ENCODE measurements at regions not wholly inside any gene's neighbourhood (a gene's known extent, or its start where the extent isn't known, plus 50 kb on each side); places are given as distances from the start of the nearest gene placed in this dataset.

DNA sequence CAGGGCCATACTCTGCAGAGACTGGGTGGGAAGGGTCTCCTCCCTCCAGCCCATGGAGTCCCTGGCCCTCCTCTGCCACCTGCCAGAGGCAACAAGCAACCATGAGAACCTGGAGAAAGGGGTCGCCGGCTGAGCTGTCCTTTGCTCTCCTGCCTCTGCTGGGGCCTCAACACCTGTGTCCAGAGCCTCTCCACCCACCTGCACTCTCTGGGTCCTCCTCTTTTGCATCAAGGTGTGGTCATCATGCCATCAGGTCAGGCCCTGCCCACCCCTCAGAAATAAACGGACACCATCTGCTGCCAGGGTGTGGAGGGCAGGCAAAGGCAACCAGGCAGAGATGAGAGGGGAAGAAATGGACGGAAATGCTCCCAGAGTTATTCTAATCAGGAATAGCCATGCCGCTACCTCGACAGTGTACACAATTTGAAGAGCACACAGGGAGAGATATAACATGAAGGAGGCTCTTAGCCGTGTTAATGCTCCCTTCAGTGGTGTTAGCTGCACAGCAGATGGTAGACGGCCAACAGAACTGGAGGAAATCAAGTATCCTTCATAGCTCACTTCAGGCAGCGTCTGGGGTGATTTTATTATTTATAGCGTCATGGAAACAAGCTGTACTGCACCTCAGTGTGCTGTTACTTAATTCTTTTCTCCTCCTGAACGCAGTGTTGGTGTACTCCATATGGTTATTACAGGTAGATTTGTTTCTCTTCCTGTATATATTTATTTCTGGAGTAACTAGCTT, 247.9 kb downstream of the TSN start:
- no peaks in the 10 kb centered on the region for H3K27me3 ChIP-seq (ENCODE audit: low read depth)
- DNase-seq (ENCODE audit: low spot score in 2 of 2), result no peak
- H3K36me3 ChIP-seq (replicated peaks), result no peaks in the 10 kb centered on the region
- in situ Hi-C loops (cut with MboI; ENCODE audit: low sequenced_read_pairs), result no loop called here
- H3K4me3 ChIP-seq, result no peak overlapping the region
- H3K4me1 ChIP-seq, result no peaks in the 10 kb centered on the region; the same call in 1 of the 2 replicates
- H3K9me3 ChIP-seq, result no peaks in the 10 kb centered on the region

DNA sequence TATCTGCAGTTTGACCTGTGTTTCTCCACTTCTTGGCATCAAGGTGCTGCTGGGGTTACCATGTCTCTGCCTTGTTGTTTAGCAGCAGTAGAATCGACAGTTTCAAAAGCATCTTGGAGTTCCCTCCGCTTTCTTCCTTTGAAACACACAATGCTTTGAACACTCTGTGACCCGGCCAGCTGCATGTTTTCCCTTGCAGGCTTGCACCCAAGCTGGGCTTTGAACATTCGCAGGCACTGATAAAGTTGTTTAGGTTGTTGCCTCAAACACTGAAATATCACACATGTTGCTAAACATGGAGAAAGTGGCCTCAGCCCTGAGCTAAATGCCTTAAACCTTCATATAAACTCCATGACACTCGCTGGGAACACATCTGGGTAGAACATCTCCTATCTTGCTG, 251.7 kb downstream of the TSN start:
- Histone ChIP-seq H3K36me3 (replicated peaks) (no peaks in the 10 kb centered on the region), H3K27me3 (ENCODE audit: low read depth) (no peaks in the 10 kb centered on the region), H3K4me3 (no peak overlapping the region), H3K4me1 (no peaks in the 10 kb centered on the region), H3K9me3 (no peaks in the 10 kb centered on the region)
- no peak for DNase-seq (ENCODE audit: low spot score in 2 of 2)
- in situ Hi-C loops (cut with MboI; ENCODE audit: low sequenced_read_pairs), result no loop called here

DNA sequence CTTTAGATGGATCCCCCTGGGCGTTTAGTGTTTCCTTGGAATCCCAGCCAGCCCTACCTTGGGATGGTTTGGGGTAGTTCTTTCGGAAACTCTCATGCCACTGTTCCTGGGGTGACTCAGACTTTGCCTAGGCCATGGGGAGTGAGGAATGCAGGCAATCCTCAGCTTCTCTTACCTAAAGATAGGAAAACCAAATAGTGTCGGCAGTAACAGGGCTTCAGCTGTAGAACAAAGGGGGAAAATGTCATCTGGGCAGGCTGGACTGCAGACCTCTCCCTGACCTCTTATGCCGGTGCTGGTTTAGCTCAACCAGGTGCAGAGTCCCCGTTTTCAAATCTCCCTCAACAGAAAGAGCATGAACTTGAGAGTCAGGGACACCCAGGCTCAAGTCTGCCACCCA, 252.1 kb downstream of the TSN start:
- Histone ChIP-seq H3K4me3 (no peak overlapping the region), H3K4me1 (no peaks in the 10 kb centered on the region), H3K27me3 (ENCODE audit: low read depth) (no peaks in the 10 kb centered on the region), H3K36me3 (replicated peaks) (no peaks in the 10 kb centered on the region), H3K9me3 (no peaks in the 10 kb centered on the region)
- in situ Hi-C loops (cut with MboI; ENCODE audit: low sequenced_read_pairs), result no loop called here
- no peak for DNase-seq (ENCODE audit: low spot score in 2 of 2)

DNA sequence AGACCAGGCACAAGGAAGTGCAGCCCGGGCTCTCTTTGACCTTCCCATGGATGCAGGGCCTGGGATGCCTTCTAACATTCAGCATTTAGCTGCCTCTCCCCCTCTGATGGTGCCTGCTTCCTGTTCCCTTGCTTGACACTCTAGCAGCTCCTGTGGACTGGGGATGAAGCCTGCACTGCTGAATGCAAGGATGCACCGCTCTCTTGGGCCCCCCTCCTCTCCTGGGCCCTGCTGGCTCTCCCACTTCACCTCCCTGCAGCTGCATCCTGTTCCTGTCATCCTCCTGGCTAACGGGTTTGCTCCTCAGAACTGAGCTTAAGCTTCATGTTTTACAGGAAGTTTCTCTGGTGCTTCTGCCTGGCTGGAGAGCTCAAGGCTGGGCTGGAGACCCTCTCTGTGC, 254.1 kb downstream of the TSN start:
- no peaks in the 10 kb centered on the region for H3K9me3 ChIP-seq
- DNase-seq (ENCODE audit: low spot score in 2 of 2), result no peak
- no peaks in the 10 kb centered on the region for H3K4me1 ChIP-seq
- H3K36me3 ChIP-seq (replicated peaks), result no peaks in the 10 kb centered on the region
- in situ Hi-C loops (cut with MboI; ENCODE audit: low sequenced_read_pairs), result no loop called here
- H3K27me3 ChIP-seq (ENCODE audit: low read depth), result no peaks in the 10 kb centered on the region
- H3K4me3 ChIP-seq, result no peak overlapping the region

DNA sequence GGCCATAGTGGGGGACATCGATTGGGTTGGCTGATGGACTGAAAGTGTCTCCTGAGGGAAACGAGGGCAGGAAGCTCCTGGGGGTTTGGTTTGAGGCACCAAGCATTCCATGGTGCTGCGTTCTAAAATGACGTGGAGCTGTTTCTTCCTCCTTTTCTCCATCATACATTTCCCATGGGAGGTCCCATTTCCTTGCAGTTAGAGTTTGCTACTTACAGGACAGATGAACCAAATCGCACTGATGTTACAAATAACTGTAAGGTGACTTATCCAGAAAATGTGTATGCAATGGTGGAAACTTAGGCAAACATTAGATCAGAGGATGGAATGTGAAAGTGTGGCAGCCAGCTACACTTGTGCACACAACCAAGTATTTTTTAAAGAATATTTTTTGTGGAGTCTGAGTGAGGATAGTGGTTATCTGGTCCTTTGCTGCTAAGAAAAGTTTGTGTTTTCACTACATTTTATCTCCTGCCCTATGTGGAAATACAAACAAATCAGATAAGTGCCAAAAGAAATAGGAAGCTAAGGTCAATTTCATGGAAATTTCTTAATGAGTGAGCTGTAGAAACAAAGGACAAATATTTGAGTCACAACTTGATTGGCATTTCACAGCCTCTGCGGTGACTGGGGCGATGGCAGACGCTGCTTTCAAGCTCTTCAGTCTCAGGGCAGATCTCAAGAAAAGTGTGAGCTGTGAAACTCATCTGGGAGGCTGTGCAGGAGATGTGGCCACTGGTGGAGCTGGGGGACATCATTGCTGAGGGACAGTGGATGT, 256.2 kb downstream of the TSN start:
- DNase-seq (ENCODE audit: low spot score in 2 of 2), result no peak
- Histone ChIP-seq H3K4me1 (no peaks in the 10 kb centered on the region), H3K4me3 (no peak overlapping the region), H3K9me3 (no peaks in the 10 kb centered on the region), H3K36me3 (replicated peaks) (no peaks in the 10 kb centered on the region), H3K27me3 (ENCODE audit: low read depth) (no peaks in the 10 kb centered on the region)
- in situ Hi-C loops (cut with MboI; ENCODE audit: low sequenced_read_pairs), result no loop called here

DNA sequence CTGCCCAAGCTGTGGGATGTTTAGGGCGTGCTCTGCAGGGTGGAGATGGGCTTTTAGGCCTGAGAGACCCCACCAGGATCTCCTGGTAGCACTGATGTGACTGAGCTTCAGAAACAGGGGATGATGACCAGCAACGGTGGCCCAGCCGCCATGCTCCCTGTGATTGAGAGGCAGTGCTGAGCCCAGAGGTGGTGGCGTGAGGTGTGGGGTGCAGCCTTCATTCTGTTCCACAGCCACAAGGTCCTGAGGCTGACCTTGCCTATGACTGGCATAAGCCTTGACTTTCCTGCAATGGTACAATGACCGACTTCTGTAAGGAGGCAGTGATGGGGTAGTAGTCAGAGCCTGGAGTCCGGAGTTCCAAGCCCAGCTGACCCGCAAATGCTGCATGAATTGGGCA, 263.3 kb downstream of the TSN start:
- Histone ChIP-seq H3K9me3 (no peaks in the 10 kb centered on the region), H3K4me3 (no peak overlapping the region), H3K27me3 (ENCODE audit: low read depth) (no peaks in the 10 kb centered on the region), H3K4me1 (no peaks in the 10 kb centered on the region), H3K36me3 (replicated peaks) (no peaks in the 10 kb centered on the region)
- in situ Hi-C loops (cut with MboI; ENCODE audit: low sequenced_read_pairs), result no loop called here
- no peak for DNase-seq (ENCODE audit: low spot score in 2 of 2)

DNA sequence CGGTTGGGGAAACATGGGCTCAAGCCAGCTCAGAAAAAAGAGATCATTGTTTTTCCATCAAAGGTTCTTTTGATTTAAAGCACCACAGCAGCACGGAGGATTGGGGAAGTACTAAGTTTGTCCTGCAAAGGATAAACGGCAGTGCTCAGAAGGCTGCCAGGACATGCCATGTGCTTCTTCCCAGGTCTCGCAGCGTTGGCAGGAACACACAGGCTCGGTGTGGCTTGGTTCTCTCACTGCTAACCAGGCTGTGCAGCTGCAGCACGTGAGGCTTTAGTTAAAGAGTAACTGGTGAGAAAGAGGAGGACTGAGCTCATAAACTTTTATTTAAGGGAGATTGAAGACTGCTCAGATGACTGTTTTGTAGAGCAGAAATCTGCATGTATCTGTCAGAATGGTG, 264.3 kb downstream of the TSN start:
- Histone ChIP-seq H3K4me3 (no peak overlapping the region), H3K36me3 (replicated peaks) (no peaks in the 10 kb centered on the region), H3K4me1 (no peaks in the 10 kb centered on the region), H3K27me3 (ENCODE audit: low read depth) (no peaks in the 10 kb centered on the region), H3K9me3 (no peaks in the 10 kb centered on the region)
- DNase-seq (ENCODE audit: low spot score in 2 of 2), result no peak
- in situ Hi-C loops (cut with MboI; ENCODE audit: low sequenced_read_pairs), result no loop called here

DNA sequence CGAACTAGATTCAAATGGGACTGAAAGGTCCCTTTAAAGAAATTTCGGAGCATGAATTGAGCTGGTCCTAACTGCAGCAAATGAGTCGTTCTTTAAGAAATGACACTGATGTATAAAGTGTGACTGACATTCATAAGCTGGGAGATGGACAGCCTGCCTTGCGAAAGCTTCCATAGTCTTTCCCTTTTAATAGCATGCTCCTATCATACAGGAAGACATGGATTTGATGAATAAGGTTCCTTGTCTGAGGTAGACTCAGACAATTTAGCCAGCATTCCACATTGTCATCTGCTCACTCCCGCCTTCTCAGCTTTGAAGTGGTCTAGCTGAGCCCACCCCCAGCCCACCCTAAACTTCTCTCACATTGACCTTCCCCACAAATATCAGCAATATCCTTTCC, 264.9 kb downstream of the TSN start:
- H3K9me3 ChIP-seq, result no peaks in the 10 kb centered on the region
- DNase-seq (ENCODE audit: low spot score in 2 of 2), result no peak
- no peaks in the 10 kb centered on the region for H3K27me3 ChIP-seq (ENCODE audit: low read depth)
- H3K36me3 ChIP-seq (replicated peaks), result no peaks in the 10 kb centered on the region
- no peak overlapping the region for H3K4me3 ChIP-seq
- in situ Hi-C loops (cut with MboI; ENCODE audit: low sequenced_read_pairs), result no loop called here
- no peaks in the 10 kb centered on the region for H3K4me1 ChIP-seq

DNA sequence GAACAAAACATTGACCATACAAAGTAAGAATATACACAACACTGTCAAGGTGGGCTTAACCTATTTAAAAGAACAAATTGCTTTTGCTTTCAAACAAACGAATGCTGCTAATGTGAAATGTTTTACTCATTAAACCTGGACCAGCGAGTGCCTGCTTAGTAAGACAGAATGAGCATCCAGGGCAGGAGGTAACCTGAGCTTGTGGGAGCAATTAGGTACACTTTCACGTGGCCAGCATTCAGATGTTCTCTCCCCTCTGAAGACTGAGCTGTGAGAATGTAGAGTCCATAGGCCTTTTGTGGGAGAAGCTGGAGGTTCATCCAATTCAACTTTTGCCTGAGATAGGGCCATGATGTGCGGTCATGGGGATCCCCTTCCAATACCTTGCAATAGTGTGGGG, 266.5 kb downstream of the TSN start:
- no peaks in the 10 kb centered on the region for H3K27me3 ChIP-seq (ENCODE audit: low read depth)
- H3K36me3 ChIP-seq (replicated peaks), result no peaks in the 10 kb centered on the region
- no peak overlapping the region for H3K4me3 ChIP-seq
- H3K4me1 ChIP-seq, result no peaks in the 10 kb centered on the region
- no peaks in the 10 kb centered on the region for H3K9me3 ChIP-seq
- DNase-seq (ENCODE audit: low spot score in 2 of 2), result no peak
- in situ Hi-C loops (cut with MboI; ENCODE audit: low sequenced_read_pairs), result no loop called here

DNA sequence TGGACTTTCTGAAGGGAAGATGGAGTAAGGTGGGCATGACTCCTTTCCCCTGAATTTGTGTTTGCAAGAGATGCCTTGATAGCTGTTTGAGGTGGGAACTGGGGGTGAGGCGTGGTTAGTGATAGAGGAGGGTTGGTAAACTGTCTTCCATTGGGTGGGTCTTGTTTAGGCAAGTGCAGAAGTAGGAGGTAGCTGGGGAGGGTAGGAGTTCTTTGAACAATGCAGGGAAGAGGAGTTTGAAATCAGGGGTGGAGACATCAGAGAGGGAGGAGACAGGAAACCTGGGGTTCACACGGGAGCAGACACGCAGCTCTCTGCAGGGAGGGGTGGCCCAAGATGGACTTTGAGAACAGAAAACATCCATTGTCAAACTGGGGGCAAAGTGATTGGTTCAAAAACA, 267.1 kb downstream of the TSN start:
- Histone ChIP-seq H3K9me3 (no peaks in the 10 kb centered on the region), H3K4me1 (no peaks in the 10 kb centered on the region), H3K4me3 (no peak overlapping the region), H3K27me3 (ENCODE audit: low read depth) (no peaks in the 10 kb centered on the region), H3K36me3 (replicated peaks) (no peaks in the 10 kb centered on the region)
- in situ Hi-C loops (cut with MboI; ENCODE audit: low sequenced_read_pairs), result no loop called here
- no peak for DNase-seq (ENCODE audit: low spot score in 2 of 2)

DNA sequence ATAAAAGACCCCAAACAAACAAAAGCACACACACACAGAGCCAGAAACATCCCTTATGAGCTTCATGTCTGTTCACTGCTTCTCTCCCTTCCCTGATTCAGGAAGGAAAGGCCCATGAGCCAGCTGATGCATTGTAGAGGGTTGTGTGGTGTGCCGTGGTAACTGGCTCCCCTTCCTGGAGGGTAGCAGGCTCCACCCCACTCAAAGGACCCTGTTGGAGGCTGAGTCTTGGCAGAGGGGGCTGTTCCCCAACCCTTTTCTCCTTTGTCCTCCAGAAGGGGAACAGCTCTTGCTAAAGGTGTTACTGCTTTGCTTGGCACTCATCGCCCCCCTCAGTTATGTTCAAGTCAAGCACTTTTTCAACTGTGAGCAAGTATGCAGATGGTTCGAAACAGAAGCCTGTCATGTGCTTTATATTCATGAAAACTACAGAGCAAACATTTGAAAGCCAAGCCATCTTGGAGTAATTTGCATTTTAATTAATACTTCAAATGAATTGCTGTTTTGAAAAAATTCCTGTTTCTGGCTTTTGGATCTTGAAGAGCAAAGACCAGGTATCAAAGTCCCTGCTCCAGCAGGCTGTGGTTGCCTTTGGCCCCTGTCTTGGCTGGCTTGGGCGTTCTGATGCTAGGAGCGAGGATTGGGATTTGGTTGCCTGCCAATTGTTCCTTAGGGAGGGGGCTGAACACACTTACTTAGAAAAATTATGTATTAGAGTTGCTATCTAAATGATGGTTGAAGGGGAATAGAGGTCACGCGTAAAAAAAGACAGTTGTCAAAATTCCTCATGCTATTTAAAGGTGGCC, 267.8 kb downstream of the TSN start:
- in situ Hi-C loops (cut with MboI; ENCODE audit: low sequenced_read_pairs), result no loop called here

DNA sequence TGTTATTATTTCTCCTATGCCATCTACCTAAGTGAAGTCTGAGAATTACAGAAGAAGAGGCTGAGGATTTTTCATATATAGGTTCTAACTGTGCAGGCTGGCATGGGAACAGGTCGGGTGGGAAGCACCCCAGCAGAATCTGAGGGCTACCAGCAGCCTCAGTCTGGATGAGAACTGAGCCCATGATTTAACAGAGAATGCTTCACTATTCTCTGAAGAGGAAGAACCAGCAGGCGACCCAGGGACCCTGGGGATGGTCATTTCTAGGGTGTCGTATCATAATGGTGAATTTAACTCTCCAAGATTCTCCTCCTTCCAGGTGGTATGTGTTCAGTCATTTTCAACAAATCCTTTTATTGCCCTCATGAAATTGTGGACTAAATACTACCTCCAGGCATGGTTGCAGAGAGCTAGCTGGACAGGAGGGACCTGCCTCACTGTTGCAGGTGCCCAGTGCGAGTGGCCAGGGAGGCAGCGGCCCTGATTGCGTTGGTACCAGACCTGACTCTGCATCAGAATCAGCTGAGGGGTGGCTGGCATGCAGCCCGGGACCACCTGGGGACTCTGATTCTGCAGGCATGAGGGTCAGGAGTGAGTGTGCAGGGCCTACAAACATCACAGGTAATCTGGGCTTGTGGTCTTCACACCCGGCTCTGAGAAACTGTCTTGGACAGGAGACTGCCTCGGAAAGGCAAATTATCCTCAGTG, 272.2 kb downstream of the TSN start:
- in situ Hi-C loops (cut with MboI; ENCODE audit: low sequenced_read_pairs), result no loop called here
- no peaks in the 10 kb centered on the region for H3K27me3 ChIP-seq (ENCODE audit: low read depth)
- no peak for DNase-seq (ENCODE audit: low spot score in 2 of 2)

More for the DNA sequence above, 267.8 kb downstream of the TSN start:
- Histone ChIP-seq H3K9me3 (no peaks in the 10 kb centered on the region), H3K36me3 (replicated peaks) (no peaks in the 10 kb centered on the region), H3K4me1 (no peaks in the 10 kb centered on the region), H3K27me3 (ENCODE audit: low read depth) (no peaks in the 10 kb centered on the region), H3K4me3 (no peak overlapping the region)
- no peak for DNase-seq (ENCODE audit: low spot score in 2 of 2)

DNA sequence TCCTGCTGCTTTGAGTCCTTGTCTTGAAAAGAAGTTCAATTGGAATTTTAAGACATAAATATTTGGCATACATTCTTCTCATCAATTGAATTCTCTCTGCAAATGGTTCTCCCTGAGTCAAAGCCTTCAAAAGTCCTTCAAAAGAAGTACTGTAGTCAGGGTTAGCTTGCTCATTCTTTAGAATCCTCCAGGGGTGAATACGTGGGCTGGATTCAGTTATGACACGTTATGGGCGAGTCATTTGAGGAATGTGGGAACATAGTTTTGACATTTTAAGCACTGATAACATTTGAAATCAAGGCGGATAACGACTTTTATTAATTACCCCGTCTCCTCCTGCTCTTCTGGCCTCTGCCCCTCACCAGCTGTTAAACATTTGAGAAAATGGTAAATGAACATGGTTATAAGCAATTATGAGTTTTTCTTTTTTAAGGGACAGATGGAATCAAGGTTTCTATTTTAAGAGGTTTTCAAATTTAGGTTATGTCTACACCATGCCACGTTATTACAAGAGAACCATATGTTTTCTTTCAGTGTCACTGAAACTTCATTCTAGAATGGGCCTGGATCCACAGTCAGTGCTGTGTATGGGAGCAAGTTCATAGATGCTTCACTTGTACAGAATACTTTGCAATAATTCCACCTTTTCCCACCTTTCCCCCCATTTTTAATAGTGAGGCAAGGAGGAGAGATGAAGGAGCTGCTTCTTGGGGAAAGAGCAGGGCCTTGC, 273.1 kb downstream of the TSN start:
- no peaks in the 10 kb centered on the region for H3K27me3 ChIP-seq (ENCODE audit: low read depth)
- H3K36me3 ChIP-seq (replicated peaks), result no peaks in the 10 kb centered on the region
- DNase-seq (ENCODE audit: low spot score in 2 of 2), result no peak
- in situ Hi-C loops (cut with MboI; ENCODE audit: low sequenced_read_pairs), result no loop called here
- H3K9me3 ChIP-seq, result no peaks in the 10 kb centered on the region
- no peak overlapping the region for H3K4me3 ChIP-seq
- no peaks in the 10 kb centered on the region for H3K4me1 ChIP-seq

More for the DNA sequence above, 272.2 kb downstream of the TSN start:
- H3K4me3 ChIP-seq, result no peak overlapping the region
- H3K9me3 ChIP-seq, result no peaks in the 10 kb centered on the region
- no peaks in the 10 kb centered on the region for H3K36me3 ChIP-seq (replicated peaks)
- H3K4me1 ChIP-seq, result no peaks in the 10 kb centered on the region

Measured in HAP-1 (cell line).